Breast epithelium (tissue), 3 donors: ENCODE measurements at regions not wholly inside any gene's neighbourhood (a gene's known extent, or its start where the extent isn't known, plus 50 kb on each side); places are given as distances from the start of the nearest gene placed in this dataset.
"Not testable (repeated sequence)": the region's sequence is repeated elsewhere in the genome, so short reads cannot be mapped to it uniquely, and the experiment has no call there.

Source experiments
- POLR2AphosphoS5 ChIP-seq, 3 donors: sonication (generic); formaldehyde crosslinking; IDR thresholded peaks; one replicate each; pipeline ENCODE4 v1.6.1; 2017; ENCODE audit warnings: antibody characterized with exemption in 3 of 3
- TF ChIP-seq, protein P1 (sequence below), 3 donors: fragments of 450-650 bp; IDR thresholded peaks; one replicate each; pipeline ENCODE4 v1.5.1; 2016 to 2017; ENCODE audit warnings: antibody characterized with exemption in 3 of 3, mild to moderate bottlenecking in 3 of 3, moderate library complexity in 3 of 3

DNA sequence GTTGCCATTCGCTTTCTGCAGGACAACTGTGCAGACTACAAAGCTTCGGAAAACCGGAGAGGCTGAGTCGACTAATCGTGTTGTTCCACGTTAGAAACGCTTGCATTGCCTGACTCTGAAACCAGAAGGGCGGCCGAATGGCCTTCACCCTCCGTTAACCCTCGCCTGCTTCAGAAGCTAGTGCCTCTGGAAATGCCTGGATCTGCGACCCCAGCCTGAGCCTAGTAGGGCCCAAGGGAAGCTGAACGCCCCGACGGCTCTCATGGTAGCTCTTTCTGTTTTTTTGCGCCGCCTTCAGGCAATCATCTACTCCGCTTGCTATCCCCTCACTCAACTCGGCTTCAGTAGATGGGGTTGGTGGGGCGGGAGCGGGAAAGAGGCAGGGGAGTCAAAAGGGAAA, 117.3 kb downstream of the PPIAL4A start:
- TF ChIP-seq, protein P1, sequence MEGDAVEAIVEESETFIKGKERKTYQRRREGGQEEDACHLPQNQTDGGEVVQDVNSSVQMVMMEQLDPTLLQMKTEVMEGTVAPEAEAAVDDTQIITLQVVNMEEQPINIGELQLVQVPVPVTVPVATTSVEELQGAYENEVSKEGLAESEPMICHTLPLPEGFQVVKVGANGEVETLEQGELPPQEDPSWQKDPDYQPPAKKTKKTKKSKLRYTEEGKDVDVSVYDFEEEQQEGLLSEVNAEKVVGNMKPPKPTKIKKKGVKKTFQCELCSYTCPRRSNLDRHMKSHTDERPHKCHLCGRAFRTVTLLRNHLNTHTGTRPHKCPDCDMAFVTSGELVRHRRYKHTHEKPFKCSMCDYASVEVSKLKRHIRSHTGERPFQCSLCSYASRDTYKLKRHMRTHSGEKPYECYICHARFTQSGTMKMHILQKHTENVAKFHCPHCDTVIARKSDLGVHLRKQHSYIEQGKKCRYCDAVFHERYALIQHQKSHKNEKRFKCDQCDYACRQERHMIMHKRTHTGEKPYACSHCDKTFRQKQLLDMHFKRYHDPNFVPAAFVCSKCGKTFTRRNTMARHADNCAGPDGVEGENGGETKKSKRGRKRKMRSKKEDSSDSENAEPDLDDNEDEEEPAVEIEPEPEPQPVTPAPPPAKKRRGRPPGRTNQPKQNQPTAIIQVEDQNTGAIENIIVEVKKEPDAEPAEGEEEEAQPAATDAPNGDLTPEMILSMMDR (IDR thresholded peaks at IDR 0.05), result not testable (repeated sequence)
- TF ChIP-seq POLR2AphosphoS5 (IDR thresholded peaks at IDR 0.05), result not testable (repeated sequence)
